GM21423 (cell line): ENCODE measurements at regions not wholly inside any gene's neighbourhood (a gene's known extent, or its start where the extent isn't known, plus 50 kb on each side); places are given as distances from the start of the nearest gene placed in this dataset.

Experiments
- ATAC-seq: cut with Tn5 transposase; IDR thresholded peaks from one replicate; pipeline ENCODE4 v1.9.1; 2021; ENCODE audit warnings: mild to moderate bottlenecking, moderate library complexity; ENCODE audit not compliant: unreplicated experiment

DNA sequence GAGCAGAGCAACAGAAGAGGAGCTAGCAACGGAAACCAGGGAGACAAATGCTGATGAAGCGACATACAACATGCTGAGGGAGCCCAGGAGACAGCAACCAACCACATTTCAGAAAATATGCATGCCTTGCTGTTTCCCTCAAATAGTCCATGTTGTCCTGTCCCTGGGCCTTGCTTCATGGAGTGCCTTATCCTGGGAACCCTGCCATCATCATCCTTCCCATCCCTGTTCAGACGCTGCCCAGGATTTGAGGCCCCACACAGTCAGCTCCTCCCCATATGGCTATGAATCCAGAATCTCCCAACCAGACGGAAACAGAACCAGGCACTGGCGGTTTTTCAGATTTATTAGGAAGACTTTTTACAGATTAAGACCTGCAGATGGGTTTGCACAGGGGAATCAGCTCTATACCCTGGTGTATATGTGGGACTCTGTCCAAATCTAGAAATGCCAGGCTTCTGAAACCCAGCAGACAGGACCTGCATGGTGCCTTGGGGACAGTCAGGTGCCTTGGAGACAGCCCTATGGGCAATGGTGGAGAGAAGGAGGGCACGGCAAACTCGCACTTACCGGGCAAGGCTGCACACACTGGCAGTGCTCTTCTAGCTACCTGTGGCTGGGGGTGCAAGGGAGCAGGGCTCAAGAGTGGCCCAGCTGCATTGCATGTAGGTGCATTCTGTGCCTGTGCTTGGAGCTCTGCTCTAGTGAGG, 199.7 kb upstream of the MAMLD1 start:
- ATAC-seq, result no peak

DNA sequence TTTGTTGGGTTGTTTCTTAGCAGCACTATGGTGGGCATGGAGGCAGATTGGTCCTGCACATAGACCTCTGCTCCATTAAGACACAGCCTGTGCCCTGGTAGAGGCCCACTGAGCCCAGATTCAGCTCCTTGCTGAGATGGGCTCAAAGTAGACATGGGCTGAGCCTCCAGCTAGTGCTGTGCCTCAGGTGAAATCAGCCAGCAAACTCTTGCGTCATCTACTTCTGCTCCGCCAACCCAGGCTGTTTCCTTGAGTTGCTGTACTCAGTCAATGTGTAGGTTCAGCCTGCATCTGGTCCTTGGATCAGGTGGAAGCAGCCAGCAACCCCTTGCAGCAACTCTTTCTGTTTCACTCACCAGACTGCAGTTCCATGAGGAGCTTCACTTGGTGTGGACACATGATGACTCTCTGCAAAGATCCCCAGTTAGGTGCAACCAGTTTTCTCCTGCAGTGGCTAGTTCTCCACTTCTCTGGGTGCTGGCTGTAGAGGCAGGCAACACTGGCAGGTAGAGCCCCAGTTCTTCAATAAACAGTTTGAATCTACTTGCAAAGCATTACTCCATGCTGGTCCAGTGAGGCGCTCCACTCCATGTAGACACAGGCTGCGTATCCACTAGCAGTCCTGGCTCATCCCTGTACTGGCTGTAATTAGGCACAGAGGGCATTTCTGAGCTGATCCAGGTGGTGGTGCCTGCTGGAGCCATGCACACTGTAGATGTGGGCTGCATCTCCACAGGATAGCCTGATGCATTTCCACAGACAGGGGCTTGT, 199.0 kb upstream of the MAMLD1 start:
- no peak for ATAC-seq

DNA sequence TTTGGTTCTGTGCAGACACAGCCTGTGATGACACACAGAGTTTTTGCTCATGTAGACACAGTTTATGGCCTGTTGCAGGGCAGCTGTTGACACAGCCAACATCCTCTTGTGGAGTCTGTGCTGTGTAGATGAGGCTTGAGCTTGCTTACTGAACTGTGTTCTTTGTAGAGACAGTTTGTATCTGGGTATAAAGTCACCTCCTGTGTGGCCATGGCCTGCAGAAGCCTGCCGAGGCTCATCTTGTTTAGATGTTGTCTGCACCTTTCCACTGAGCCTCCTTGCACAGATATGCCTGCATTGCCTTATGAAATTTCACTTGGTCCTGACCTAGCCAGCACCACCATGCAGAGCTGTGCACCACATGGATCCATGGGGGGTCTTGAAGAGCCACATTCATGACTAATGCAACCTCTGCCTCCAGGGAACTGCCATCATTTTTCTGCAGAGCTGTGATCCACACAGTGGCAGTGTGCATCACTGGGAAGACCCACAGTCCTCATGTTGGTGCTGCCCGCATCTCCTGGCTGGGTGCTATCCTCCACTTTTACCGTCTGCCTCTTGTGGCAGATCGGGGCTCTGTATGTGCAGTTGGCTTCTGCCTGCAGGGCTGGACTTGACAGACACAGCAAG, 198.0 kb upstream of the MAMLD1 start:
- ATAC-seq, result no peak

DNA sequence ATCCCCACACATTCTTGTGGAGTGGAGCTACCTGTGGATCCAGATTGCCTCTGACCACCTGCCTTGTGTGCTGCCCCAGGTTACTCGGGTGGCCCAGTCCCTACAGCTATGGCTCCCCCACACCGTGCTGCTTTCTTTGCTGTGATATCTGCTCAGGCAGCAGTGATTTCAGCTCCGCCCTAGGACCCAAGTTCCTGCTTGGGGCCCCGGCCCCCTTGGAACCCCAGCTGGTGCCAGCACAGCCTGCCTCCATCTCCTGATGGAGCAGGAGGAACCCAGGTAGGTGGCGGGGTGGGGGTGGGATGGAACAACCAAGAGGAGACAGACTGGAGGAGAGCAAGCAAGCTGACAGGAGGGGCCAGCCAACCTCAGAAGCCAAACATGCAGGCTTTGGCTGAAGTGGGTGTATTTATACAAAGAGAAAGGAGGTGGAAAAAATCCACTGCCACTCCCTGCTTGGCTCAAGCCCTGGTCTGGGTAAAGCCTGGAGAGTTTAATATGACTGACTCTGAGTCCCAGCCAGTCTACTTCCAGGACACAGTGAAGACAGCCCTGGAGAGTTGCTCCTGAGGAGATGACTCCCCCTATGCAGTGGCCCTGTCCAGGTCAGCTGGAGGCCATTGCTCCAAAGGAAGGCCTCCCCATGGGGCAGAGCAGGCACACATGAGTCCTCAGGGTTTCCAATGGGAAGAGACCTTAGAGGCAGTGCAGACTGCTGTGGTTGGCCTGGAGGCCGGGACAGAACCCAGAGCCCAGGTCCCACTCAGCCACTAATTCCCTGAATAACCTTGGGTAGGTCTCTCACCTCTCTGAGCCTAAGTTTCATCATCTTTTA, 197.1 kb upstream of the MAMLD1 start:
- ATAC-seq, result no peak

DNA sequence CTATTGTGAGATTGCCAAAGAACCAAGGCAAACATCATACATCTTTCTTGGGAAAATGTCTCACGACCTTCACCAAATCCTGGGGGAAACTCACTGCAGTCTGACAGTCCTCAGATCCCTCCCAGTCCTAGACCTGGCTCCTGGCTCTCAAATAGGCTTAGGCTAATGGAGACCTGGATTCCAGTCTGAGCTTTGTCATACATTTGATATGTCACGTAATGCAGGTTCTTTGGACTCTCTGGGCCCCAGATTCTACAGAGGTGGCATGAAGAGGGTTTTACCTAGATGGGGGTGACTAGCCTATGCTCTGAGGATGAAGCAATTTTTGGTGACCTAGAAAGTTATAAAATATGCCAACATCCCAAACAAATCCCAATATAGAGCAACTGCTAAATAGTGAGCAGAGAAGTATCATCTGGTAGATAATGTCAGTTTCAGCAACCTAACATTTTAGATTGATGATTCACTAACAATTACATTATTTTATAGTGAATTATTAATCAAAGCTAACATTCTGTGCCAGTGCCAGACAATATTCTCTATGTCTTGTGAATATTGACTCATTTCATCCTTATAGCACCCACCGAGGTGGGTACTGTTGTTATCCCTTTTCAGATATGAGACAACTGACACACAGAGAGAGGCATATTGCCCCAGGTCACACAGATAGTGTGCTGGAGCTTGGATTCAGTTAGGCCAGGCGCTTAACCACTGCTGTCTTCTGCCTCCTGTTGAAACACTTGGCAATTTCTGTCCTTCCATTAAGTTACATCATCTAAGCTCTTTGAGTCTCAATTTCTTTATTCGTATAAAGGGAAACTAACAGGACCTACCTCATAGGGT, 195.4 kb upstream of the MAMLD1 start:
- ATAC-seq, result no peak

DNA sequence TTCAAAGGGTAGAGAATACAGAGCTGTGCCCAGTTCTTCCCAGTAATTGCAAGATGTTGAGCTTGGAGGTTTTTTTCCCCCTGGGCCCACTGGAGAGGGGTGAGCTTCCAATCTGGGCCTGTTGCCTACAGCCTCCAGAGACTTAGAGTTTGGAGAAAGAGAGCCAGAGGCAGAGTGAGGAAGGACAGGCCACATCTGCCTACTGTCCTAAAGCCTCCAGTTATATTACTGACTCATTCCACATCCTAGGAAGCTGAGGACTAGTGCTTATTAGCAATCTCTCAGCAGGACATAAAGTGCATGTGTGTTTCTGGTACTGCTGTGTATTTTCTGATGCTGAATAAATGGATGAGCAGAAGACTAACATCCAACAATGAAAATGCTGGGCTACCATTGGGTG, 181.0 kb upstream of the MAMLD1 start:
- no peak for ATAC-seq

DNA sequence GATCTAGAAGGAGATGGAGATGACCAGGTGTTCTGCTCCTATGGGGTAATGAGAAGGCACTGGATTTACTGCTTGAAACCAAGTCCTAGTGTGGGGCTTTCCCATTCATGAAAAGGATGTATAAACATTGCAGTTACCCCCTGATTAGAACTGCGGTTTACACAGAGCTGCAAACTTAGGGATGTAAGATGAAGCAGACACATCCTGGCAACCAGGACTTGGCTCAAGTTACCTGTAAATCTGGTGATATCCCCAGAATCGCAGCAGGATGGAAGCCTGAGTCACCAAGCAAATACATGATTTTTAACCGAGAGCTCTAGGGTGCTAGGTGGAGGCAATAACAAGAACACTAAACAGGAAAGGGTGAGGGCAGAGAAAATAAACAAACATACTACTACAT, 178.6 kb upstream of the MAMLD1 start:
- ATAC-seq, result no peak

DNA sequence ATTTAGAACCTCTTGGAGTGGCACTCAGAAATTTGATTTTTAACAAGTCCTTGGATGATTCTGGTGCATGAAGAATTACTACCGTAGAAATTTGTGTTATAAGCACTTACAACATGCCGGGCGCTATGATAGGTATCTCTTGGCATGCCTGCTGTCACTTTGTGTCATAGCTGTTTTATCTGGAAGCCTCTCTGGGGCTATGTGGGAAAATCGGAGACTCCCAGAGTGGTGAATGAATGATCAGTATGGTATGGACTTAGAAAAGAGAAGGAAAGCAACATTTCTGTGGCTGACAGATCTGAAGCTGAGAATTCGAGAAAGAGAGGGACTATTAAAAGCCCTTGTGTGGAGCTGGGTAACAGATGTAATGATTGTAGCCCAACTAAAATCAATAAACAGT, 177.4 kb upstream of the MAMLD1 start:
- ATAC-seq, result no peak

DNA sequence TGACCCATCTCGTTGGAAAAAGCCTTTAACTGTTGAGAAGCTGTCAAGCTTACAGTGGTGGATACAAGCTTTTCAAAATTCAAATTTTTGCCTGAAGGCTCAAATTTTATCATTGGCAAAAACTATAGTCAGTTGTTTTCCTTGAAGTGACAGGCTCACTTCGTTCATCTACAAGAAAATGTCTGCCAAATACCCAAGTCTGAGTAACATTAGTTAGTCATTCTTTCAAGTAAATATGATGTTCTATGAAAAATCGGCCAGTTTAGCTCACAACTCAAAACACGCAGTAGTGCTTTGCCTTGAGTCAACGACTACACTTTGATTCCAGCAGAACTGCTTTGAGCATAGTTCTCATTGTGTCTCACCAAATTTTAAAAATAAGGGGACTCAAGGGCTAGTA, 170.3 kb upstream of the MAMLD1 start:
- ATAC-seq, result no peak

DNA sequence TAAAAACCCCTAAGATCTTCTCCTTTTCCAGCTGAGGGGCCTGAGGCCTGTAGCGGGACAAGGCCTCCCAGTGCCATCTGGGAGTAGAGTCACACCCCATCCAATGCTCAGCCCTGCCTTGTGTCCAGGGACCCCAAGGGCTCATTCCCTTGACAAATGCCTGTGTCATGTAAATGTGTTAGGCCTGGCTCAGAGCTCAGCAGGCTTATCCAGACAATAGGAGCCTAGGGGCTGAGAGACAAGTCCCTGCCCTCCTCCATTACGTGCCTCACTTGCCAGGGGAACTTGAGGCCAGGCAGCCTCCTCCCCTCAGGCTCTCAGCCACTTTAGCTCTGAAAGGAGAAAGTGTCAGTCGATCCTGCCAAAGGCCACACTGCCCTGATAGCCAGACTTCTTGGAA, 166.8 kb upstream of the MAMLD1 start:
- no peak for ATAC-seq

DNA sequence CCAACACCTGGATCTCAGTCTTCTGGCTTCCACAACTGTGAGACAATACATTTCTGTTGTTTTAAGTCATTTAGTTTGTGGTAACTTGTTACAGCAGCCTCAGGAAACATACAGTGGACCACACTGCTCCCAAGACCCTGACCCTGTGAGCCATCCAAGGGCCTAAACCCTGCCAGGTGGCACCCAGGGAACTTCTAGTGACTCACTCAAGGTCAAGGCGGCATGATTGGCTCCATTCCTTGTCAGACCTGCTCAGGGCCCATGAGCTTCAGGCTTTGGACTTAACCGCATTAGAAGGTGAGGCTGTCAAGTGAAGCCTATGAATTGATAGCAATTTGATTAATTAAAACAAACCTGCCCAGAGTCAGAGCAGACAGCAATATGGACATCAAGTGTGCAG, 165.7 kb upstream of the MAMLD1 start:
- no peak for ATAC-seq

DNA sequence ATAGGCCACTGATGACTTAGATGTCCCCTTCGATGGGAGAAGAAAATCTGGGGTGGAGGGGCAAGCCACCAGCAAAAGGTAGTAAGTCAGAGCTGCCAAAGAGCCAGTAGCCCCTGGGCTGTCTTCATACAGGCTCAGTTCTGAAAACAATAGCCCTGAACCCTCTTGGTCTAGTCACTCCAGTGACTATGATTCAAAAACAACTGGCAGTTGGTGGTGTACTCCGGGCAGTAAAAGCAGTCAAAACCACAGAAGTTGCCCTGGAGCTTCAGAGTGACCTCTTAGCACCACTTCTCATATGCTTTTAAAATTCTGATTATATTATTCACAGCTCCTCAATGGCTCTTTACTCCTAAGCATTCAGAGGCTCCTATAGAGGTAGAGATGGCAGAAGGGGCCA, 164.3 kb upstream of the MAMLD1 start:
- no peak for ATAC-seq

DNA sequence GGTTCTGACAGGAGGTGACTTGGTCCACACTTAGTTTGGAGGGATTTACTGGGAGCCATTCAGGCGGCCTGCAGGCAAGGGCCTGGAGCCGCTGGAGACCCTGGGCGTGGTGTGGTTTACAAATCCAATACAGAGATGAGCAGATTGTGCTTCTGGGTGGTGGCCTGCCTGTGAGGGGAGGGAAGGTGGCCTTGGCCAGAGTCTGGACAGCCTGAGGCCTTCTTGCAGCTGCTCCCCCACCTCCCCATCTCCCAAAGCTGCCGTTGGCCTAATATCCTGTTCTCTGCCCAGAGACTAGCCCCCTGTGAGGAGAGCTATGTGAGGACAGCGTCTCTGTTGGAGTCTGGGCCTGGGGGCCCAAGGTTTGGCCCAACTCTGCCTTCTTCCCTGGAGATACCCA, 163.9 kb upstream of the MAMLD1 start:
- no peak for ATAC-seq

DNA sequence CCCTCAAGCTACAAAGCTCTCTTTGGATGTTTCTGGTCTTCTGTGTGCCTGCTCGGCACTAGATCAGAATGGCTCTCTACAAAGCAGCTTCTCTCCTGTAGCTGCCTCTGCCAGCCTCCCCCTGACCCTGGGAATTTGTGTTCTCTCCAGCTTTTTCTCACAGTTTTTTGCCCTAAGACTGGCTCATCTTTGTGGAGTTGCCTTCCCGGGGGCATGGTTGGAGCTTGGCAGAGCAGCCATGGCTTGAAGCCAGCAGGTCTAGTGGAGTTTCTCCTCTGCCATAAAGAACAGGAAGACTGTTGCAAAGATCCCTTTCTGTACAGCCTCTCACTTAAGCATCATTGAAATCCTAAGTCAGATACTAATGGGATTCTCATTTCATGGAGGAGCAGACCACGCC, 163.3 kb upstream of the MAMLD1 start:
- no peak for ATAC-seq

DNA sequence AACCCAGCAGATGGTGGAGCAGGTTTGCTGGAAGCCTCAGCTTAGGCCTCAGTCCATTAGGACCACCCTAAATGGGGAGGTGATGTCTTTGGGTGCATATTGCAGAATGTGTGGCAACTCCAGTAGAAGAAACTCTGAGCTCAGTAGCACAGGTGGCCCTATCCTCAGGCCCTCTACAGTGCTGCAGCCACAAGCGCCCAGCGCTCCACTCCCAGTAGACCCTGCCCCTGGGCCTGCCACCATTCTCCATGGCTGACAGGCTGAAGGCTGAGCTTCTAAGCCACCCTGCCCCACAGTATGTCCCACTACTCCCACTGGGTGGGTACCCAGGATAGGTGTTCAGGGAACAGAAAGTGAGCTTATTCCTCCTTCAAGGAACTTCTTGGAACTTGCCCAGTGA, 162.8 kb upstream of the MAMLD1 start:
- ATAC-seq, result no peak

DNA sequence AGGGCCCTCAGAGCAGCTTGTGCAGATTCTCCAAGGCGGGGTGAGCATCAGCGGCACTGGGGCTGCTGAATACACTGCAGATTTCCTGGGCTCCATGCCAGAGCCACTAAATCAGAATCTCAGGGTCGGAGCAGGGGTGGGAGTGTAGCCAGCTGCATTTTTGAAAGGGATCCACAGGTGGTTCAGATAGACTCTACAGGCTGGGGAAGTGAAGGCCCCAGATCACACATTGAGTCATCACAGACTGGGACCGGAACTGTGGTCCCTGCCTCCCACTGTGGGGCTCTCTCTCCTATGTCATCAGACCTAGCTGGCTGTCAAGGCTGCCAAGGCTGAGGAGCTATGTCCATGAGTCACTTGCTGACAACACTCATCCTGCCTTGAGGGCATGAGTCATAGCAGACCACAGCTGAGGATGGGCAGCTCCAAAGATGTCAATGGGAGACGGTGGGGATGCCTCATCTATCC, 162.3 kb upstream of the MAMLD1 start:
- peak; percentile 99 for ATAC-seq

DNA sequence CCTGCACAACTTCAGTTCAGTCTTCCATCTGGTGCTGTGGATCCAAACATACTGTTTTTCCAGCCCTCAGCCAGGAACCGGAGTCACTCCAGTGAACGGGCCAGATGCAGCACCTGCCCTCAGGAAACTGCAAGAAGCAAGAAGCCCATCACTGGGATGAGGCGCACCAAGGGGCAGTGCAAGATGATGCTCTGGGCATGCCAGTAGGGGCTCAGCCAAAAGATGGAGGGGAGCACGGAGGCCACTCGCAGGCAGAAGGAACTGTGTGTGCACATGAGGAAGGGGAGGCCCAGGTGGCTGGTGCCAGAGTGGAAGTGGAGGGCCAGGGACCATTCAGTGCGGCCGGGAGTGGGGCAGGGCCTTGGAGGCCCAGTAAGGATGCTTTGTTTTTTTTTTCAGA, 161.7 kb upstream of the MAMLD1 start:
- no peak for ATAC-seq

DNA sequence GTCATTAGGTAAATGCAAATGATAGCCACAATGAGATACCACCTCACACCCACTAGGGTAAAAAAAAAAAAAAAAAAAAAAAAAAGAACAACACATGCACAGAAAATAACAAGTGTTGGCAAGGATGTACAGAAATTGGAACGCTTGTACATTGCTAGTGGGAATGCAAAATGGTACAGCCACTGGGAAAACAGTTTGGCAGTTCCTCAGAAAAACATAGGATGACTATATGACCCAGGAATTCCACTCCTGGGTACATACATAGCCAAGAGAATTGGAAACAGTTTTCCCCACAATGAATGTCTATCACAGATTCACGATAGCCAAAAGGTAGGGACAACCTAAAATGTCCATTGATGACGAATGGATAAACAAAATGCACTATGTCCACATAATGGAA, 161.3 kb upstream of the MAMLD1 start:
- ATAC-seq, result no peak

DNA sequence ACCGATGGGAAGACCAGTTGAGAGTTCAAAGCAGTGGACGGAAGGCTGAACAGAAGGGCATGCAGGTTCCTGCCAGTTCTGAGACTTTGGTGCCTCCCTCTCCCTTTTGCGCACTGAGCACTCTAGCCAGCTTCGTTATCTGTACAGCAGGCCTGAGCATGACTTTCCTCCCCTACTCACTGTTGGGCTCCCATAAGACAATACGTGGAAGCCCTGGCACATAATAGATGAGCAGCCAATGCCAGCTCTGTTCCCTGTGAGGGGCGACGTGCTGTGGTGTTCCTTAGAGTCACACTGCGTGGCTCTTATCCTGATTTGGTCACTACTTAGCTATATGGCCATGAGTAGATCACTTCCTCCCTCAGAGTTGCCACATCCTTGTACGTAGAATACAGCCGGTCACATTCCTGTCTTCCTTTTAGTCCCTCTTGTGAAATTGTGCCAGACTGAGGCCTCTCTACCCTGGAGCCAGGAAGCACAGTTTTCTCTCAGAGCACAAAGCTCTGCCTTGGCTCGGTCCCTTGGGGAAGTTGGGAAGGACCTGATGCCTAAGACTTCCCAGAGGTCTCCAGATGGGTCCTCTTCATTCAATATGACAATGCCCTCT, 160.4 kb upstream of the MAMLD1 start:
- no peak for ATAC-seq

DNA sequence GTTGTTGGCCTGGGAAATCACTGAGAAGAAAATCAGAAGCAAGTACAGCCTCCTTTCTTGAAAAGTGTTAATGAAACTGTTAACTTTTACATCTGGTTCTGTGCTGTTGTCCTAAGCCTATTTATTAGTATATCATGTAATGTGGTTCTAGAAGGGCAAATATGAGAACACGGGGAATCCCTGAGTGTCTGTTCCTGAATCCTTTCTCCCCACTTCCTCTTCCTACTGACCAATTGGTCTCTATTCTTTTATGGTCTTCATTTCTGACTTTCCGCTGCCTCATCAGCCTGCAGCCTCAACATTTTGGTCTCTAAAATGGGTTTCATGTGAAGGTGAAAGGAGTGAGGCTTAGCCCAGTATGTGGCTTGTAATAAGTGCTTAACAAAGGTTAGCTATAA, 159.9 kb upstream of the MAMLD1 start:
- no peak for ATAC-seq
